Mucosa of stomach (tissue), 1 donor: ENCODE measurements at regions not wholly inside any gene's neighbourhood (a gene's known extent, or its start where the extent isn't known, plus 50 kb on each side); places are given as distances from the start of the nearest gene placed in this dataset.
A peak's percentile ranks its signal among the peaks of the same experiment; 100 is the strongest.

Source experiments
- H3K27me3 ChIP-seq: one replicate; pipeline ENCODE4 v1.7.0; 2013; ENCODE audit warnings: mild to moderate bottlenecking, low read length; ENCODE audit not compliant: control insufficient read depth, insufficient read depth
- H3K36me3 ChIP-seq: one replicate; pipeline ENCODE4 v1.7.0; 2013; ENCODE audit warnings: low read length; ENCODE audit not compliant: control insufficient read depth, insufficient read depth
- H3K4me1 ChIP-seq: one replicate; pipeline ENCODE4 v1.7.0; 2013; ENCODE audit warnings: mild to moderate bottlenecking, low read length; ENCODE audit not compliant: control insufficient read depth, insufficient read depth
- H3K4me3 ChIP-seq: one replicate; pipeline ENCODE4 v1.7.0; 2013; ENCODE audit warnings: low read length
- H3K9ac ChIP-seq: one replicate; pipeline ENCODE4 v1.7.0; 2013; ENCODE audit warnings: mild to moderate bottlenecking, low read length, moderate library complexity
- H3K9me3 ChIP-seq: one replicate; pipeline ENCODE4 v1.7.0; 2013; ENCODE audit warnings: mild to moderate bottlenecking, low read length, moderate library complexity; ENCODE audit not compliant: control insufficient read depth
- donor health status: Pancreatic carcinoma.

DNA sequence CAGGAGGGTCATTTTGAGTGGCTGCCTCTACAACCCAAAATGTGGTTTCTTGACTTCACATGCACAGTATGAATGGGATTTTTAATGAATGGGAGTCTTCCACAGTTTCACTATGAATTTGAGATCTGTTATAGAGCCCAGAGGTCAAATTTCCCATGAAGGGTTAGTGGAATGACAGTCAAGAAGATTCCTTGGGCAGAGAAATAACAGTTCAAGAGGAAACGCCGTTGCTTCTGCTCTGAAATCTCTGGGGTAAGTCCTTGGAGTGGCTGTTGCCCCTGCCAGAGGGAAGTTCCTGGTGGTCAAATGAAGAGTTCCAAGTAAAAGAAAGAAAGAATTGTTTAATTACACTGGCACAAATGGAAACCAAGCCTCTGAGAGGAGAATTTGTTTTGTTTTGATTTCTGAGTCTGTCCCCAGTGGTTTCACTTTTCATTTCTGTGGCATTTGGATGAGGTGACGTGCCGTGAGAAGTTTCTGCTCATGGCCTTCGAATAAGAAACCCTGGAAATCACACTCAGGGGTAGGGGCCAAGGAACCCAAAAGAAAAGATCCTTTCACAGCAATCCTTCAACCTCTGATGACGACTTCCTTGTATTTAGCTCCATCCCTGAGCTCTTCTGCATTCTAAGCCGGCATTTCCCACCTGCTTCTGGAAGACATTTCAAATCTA is 77.5 kb upstream of the IL12A start:
- H3K4me1 ChIP-seq = peaks cover 5% of the 10 kb centered on the region
- H3K4me3 ChIP-seq = peak overlapping the region; percentile 42
- H3K36me3 ChIP-seq = no peaks in the 10 kb centered on the region
- no peaks in the 10 kb centered on the region for H3K9me3 ChIP-seq
- no peaks in the 10 kb centered on the region for H3K27me3 ChIP-seq
- H3K9ac ChIP-seq = peak overlapping the region; percentile 38

- no peaks in the 10 kb centered on the region for H3K27me3 ChIP-seq
- H3K9ac ChIP-seq = peak overlapping the region; percentile 38
- no peaks in the 10 kb centered on the region for H3K9me3 ChIP-seq
- peak overlapping the region; percentile 42 for H3K4me3 ChIP-seq
- peaks cover 5% of the 10 kb centered on the region for H3K4me1 ChIP-seq
- H3K36me3 ChIP-seq = no peaks in the 10 kb centered on the region
Measured at GRCh38 chr3:159911664-159912037, 77.0 kb upstream of the IL12A start.

DNA sequence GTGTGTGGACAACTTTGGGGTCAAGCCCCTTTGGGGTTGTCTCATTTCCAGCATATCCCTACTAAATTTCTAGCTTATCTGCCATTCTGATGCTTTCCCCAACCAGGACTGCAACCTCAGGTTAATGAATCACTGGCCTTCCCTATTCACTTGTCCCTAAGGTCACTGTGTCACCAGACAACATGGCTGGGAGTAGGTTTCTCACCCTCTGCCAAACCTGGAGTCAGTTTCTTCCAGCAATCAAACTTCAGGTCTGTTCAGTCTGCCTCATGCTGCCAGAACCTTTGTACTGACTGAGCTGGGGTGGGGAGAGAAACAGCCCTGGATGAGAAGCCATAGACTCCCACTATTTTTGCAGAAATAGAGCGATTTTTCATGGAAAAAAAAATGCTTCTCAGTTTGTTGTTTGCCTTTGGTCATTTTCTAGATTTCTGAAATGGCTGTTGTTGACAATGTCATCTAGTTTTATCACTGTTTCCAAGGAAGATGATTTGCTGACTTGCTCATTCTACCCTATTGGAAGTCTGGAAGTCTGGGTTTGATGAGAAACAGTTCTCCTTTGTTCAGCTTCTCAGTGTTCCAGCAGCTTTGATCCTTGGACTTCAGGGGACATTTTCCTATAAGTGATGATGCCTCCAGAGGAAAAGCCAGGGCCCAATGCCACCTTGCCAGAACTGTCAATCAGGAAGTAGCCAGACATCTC is 74.8 kb upstream of the IL12A start:
- no peaks in the 10 kb centered on the region for H3K27me3 ChIP-seq
- no peaks in the 10 kb centered on the region for H3K9me3 ChIP-seq
- no peak overlapping the region for H3K9ac ChIP-seq
- no peak overlapping the region for H3K4me3 ChIP-seq
- H3K36me3 ChIP-seq = no peaks in the 10 kb centered on the region
- peaks cover 5% of the 10 kb centered on the region for H3K4me1 ChIP-seq

DNA sequence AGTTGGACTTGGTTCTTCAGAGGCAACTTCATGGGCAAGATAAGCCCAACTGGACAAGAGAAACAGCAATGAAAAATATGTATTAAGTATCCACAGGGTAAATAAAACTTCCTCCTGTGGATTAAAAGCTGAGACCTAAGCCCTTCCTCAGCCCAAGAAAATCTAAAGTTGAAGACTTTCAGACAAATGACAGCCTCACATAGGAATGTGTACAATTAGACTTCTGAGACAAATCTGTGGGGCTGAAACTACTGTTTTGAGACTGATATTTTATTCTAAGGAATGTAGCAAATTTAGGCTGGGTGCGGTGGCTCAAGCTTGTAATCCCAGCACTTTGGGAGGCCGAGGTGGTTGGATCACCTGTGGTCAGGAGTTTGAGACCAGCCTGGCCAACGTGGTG is 74.2 kb upstream of the IL12A start:
- Histone ChIP-seq H3K9me3 (no peaks in the 10 kb centered on the region), H3K4me1 (peaks cover 5% of the 10 kb centered on the region), H3K36me3 (no peaks in the 10 kb centered on the region), H3K9ac (no peak overlapping the region), H3K27me3 (no peaks in the 10 kb centered on the region), H3K4me3 (no peak overlapping the region)

DNA sequence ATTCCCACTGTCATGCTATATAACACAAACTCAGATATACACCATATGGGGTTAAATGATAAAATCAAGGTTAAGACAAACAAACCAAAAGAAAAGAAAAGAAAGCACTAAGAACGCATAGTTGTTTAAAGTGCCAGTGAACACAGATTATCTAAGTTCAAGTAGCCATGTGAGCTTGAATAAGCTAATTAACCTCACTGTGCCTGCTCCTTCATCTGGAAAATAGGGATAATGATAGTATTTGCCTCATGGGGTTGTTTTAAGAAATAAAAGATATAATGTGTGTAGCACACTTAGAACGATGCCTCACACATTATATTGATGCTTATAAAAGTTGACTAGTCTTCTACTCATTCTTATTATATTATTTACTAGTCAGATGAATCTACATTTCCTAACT is 72.6 kb upstream of the IL12A start:
- no peak overlapping the region for H3K9ac ChIP-seq
- no peaks in the 10 kb centered on the region for H3K36me3 ChIP-seq
- peaks cover 5% of the 10 kb centered on the region for H3K4me1 ChIP-seq
- no peaks in the 10 kb centered on the region for H3K9me3 ChIP-seq
- no peak overlapping the region for H3K4me3 ChIP-seq
- no peaks in the 10 kb centered on the region for H3K27me3 ChIP-seq

- Histone ChIP-seq H3K4me3 (no peak overlapping the region), H3K27me3 (no peaks in the 10 kb centered on the region), H3K36me3 (no peaks in the 10 kb centered on the region), H3K9ac (no peak overlapping the region), H3K4me1 (no peaks in the 10 kb centered on the region), H3K9me3 (no peaks in the 10 kb centered on the region)
Measured at GRCh38 chr3:159917141-159917540, 71.5 kb upstream of the IL12A start.

- no peaks in the 10 kb centered on the region for H3K4me1 ChIP-seq
- H3K9me3 ChIP-seq = no peaks in the 10 kb centered on the region
Measured at GRCh38 chr3:159919873-159920272, 68.8 kb upstream of the IL12A start.

DNA sequence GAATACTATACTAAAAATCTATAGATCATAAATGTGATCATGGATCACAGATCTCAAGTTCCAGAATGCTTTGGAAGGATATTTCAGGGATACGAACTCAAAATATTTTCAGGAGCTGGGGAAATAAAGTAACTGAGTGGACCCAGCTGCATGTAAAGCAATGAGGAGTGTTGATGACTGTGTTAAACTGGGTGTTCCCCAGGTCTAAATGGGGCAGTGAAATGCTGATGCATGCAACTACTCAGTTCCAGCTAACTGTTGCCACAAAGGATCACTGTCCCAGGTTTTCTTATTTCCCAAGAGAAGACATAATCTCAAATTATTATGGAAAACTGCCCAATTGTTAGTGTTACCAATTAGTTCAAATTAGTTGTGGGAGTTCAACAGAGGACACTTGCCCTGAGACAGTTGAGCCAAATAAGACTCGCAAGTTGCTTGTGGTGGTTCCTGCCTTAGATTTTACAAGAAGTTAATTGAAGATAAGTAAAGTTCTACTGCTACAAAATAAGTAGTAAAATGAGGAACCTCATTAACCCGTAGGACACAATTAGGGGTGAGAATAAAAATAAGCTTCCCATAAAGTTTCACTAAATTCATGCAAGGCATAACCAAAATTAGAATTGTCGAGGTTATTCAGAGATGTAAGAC is 66.3 kb upstream of the IL12A start:
- no peak overlapping the region for H3K4me3 ChIP-seq
- H3K36me3 ChIP-seq = no peaks in the 10 kb centered on the region

More at GRCh38 chr3:159919873-159920272, 68.8 kb upstream of the IL12A start:
- no peak overlapping the region for H3K9ac ChIP-seq
- no peaks in the 10 kb centered on the region for H3K27me3 ChIP-seq
- H3K4me3 ChIP-seq = no peak overlapping the region
- no peaks in the 10 kb centered on the region for H3K36me3 ChIP-seq

DNA sequence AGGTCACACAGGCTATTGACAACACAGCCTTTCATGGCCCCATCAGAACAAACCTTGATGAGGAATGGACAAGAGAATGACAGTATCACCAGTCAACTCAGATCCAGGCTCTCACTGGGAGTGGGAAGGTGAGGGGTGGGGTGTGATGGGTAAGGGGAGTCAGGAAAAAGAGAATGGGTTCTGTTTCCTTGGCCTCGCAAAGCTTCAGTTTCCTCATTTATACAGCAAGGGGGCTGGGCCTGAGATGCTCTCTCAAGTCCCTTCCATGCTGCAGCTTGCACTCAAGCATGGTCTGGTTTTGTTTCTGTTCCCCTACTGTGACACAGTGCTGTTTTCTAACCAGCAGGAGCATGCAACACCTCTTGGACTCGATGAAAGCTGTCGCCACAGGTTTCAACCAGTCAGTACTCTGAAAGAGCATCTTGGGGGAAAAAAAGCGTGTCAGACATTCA is 65.7 kb upstream of the IL12A start:
- Histone ChIP-seq H3K9me3 (no peaks in the 10 kb centered on the region), H3K9ac (no peak overlapping the region), H3K4me3 (no peak overlapping the region), H3K36me3 (no peaks in the 10 kb centered on the region), H3K4me1 (no peaks in the 10 kb centered on the region), H3K27me3 (no peaks in the 10 kb centered on the region)

More for the DNA sequence above, 66.3 kb upstream of the IL12A start:
- H3K27me3 ChIP-seq = no peaks in the 10 kb centered on the region
- H3K9ac ChIP-seq = no peak overlapping the region
- H3K9me3 ChIP-seq = no peaks in the 10 kb centered on the region
- H3K4me1 ChIP-seq = no peaks in the 10 kb centered on the region

GRCh38 chr3:159923336-159923735 is 65.3 kb upstream of the IL12A start:
- H3K4me3 ChIP-seq = no peak overlapping the region
- H3K9ac ChIP-seq = no peak overlapping the region
- no peaks in the 10 kb centered on the region for H3K4me1 ChIP-seq
- no peaks in the 10 kb centered on the region for H3K9me3 ChIP-seq
- no peaks in the 10 kb centered on the region for H3K36me3 ChIP-seq
- no peaks in the 10 kb centered on the region for H3K27me3 ChIP-seq

DNA sequence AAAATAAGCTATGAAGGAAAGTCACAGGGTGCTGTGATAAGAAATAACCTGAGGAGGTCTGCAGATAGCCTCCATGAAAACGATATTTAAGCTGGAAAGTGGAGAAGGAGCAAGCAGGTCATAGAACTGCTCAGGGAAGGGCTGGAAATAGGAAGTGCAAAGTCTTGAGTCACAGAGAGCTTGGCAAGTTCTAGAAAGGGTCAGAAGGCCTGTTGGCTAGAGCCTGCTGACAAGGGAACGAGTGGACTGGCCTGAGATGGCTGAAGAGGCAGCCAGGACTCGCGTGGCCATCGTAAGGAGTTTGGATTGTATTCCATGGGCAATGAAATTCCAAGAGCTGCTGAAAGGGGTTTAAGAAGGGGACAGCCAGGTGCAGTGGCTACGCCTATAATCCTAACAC is 64.7 kb upstream of the IL12A start:
- H3K9ac ChIP-seq = no peak overlapping the region
- no peak overlapping the region for H3K4me3 ChIP-seq
- no peaks in the 10 kb centered on the region for H3K27me3 ChIP-seq
- no peaks in the 10 kb centered on the region for H3K36me3 ChIP-seq
- no peaks in the 10 kb centered on the region for H3K4me1 ChIP-seq
- no peaks in the 10 kb centered on the region for H3K9me3 ChIP-seq

DNA sequence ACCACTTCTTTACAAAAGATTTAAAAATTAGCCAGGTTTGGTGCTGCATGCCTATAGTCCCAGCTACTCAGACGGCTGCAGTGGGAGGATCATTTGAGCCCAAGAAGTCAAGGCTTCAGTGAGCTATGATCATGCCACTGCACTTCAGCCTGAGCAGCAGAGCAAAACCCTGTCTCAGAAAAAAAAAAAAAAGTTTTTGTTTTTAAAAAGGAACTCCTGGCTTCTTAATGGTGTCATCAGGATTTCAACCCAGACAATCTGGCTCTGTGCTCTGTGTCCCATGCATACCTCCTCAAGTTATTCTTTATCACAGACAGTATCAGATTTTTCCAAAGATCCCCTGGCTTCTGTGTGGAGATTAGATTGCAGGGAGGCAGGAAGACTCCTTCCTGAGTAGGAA is 64.2 kb upstream of the IL12A start:
- no peak overlapping the region for H3K9ac ChIP-seq
- no peaks in the 10 kb centered on the region for H3K27me3 ChIP-seq
- no peaks in the 10 kb centered on the region for H3K9me3 ChIP-seq
- no peaks in the 10 kb centered on the region for H3K4me1 ChIP-seq
- no peaks in the 10 kb centered on the region for H3K36me3 ChIP-seq
- H3K4me3 ChIP-seq = no peak overlapping the region
